GM19397 (cell line): ENCODE measurements at regions not wholly inside any gene's neighbourhood (a gene's known extent, or its start where the extent isn't known, plus 50 kb on each side); places are given as distances from the start of the nearest gene placed in this dataset.
"Not testable (repeated sequence)": the region's sequence is repeated elsewhere in the genome, so short reads cannot be mapped to it uniquely, and the experiment has no call there.

Experiments
- ATAC-seq: cut with Tn5 transposase; IDR thresholded peaks from one replicate; pipeline ENCODE4 v1.9.1; 2021; ENCODE audit warnings: mild to moderate bottlenecking, moderate library complexity; ENCODE audit not compliant: unreplicated experiment

DNA sequence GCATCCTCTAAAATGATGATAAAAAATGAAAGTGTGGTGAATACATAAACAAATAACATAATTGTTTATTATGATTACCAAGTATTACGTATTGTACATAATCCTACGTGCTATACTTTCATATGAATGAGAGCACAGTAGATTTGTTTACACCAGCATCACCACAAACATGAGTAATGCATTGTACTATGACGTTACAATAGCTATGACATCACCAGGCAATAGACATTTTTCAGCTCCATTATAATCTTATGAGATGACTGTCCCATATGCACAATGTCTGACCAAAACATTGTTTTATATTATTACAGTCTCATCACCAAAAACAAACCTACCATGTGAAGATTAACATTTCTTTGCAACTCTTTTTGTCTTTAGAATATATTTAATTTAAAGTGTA is 225.7 kb upstream of the TENT5A start:
- ATAC-seq = no peak

GRCh38 chr6:81977486-81977885 is 225.0 kb upstream of the TENT5A start:
- no peak for ATAC-seq

- no peak for ATAC-seq
These were observed 217.3 kb upstream of the TENT5A start for GRCh38 chr6:81969814-81970213.

DNA sequence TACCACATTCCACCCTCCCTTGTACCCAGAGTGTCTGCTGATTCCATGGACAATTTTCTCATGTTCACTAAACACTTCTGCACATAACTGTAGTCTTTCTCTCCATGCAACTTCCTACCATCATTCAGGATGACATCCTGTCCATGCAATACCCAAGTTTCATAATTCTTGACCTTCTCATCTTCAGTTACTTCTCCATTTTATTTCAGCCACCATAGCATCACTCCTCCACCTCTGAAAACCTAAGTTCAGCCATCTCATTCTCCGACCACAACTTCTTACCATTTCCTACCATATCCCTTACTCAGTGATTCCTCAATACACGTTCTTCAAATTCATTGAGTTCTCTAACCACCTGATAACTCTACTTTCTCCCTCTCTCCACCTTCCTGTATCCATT is 216.5 kb upstream of the TENT5A start:
- no peak for ATAC-seq

DNA sequence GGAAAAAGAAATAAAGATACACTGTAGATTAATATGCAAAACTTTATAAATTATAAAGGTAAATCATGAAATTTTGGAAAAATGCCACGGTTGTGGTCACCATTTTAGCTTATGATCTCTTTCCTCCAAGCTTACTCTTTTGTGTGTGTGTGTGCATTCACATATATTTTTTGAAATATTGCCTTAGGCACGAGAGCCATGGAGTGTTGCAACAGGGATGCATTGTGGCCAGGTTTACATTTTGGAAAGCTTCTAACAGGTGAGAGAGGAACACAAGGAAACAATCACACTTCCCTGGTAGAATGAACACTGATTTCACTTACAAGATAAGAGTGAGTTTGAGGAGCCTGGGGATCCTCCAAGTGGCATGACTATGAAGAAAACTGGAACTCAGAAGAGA is 214.5 kb upstream of the TENT5A start:
- no peak for ATAC-seq

GRCh38 chr6:81962198-81962597 is 209.7 kb upstream of the TENT5A start:
- ATAC-seq = no peak

DNA sequence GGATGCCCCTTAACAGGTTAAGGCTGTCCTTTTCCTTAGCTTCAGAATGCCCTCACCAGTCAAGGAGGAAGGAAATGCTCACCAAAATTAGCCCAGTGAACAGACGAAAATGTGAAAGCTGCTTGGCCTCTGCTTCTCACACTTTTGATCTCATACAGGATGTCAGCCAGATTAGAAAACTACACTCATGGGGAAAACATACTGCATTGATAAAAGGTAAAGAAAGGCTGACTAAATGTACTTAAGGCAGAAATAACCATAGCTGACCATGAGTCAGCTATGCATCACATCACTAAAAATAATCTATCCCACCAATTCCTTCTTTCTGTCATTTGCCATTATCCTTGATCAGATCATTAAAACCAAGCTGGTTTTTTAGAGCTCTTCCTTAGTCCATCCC is 198.4 kb upstream of the TENT5A start:
- peak; percentile 61 for ATAC-seq

- ATAC-seq = no peak
These were observed 196.4 kb upstream of the TENT5A start for GRCh38 chr6:81948861-81949260.

GRCh38 chr6:81948196-81948595 is 195.7 kb upstream of the TENT5A start:
- ATAC-seq = not testable (repeated sequence)

- ATAC-seq = no peak
These were observed 192.2 kb upstream of the TENT5A start for GRCh38 chr6:81944661-81945060.

GRCh38 chr6:81942842-81943241 is 190.4 kb upstream of the TENT5A start:
- not testable (repeated sequence) for ATAC-seq

- ATAC-seq = no peak
These were observed 189.5 kb upstream of the TENT5A start for GRCh38 chr6:81942067-81942370.

- no peak for ATAC-seq
These were observed 188.0 kb upstream of the TENT5A start for GRCh38 chr6:81940451-81940985.

- ATAC-seq = no peak
These were observed 187.3 kb upstream of the TENT5A start for GRCh38 chr6:81939766-81940165.

DNA sequence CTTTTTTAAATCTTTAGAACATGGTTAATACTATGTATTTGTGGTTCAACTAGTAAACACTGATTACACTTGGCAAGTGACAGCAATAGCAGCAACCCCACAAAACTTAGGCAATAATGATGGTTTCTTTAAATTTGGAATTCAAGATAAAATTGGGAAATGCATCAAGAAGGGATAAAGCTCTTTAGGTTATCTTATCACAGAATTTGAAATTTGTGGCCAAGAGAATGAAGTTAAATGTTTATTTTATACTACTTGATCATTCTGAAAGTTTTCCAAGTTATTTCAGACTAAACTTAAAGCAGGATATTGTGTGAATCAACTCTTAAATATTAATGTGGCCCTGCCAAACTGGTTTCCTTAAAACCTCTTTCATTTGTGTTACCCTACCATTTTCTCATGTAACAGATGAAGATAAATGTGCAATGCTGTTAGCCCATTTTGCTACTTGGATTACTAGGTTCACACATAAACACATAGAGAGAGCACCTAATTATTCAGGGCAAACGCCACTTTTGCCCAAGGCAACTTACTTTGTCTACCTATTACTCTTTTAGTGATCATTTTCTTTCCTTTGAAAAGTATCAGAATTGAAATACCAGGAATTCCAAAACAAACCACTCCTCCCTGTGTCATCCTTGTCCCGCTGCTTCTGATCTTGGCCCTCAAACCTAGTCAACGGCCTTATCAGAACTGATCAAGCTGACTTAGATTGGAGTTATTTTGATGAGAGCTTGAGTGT is 186.7 kb upstream of the TENT5A start:
- ATAC-seq = no peak

GRCh38 chr6:81938014-81938856 is 185.8 kb upstream of the TENT5A start:
- peak; percentile 83 for ATAC-seq

- no peak for ATAC-seq
These were observed 184.9 kb upstream of the TENT5A start for GRCh38 chr6:81937296-81937937.

GRCh38 chr6:81934936-81935335 is 182.5 kb upstream of the TENT5A start:
- no peak for ATAC-seq

GRCh38 chr6:81933608-81934051 is 181.1 kb upstream of the TENT5A start:
- ATAC-seq = no peak

DNA sequence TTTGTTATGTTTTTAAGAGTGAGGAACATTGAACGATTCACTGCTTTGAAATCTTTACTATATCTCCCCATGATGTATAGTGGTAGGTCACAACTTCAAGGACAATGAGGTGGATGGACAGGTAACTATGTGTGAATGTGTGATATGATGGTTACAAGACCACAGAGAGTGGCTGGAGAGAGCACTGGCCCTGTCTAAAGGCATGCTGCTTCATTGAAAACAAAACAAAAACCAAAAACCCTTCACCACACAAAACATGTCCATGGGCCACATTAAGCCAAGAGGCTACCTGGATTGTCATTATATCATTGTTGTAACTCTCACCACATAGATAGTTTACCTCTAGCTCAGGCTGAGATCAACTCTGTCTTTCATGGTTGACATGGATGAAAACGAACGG is 180.6 kb upstream of the TENT5A start:
- no peak for ATAC-seq

- ATAC-seq = not testable (repeated sequence)
These were observed 180.0 kb upstream of the TENT5A start for GRCh38 chr6:81932448-81932847.

GRCh38 chr6:81929828-81930227 is 177.3 kb upstream of the TENT5A start:
- ATAC-seq = no peak
